Activated B cell treated with CpG ODN at 0.5 μM for 24 hours (primary cell): ENCODE measurements at regions not wholly inside any gene's neighbourhood (a gene's known extent, or its start where the extent isn't known, plus 50 kb on each side); places are given as distances from the start of the nearest gene placed in this dataset.

Source experiments
- ATAC-seq: fragments of 200-7000 bp; cut with Tn5 transposase; one replicate; pipeline ENCODE4 v1.10.0; 2021; ENCODE audit warnings: low read depth, mild to moderate bottlenecking, moderate library complexity
- CTCF ChIA-PET: fragments of 350-600 bp; sonication (Branson Sonifier 250); formaldehyde crosslinking; loops from one replicate; lab custom pipeline; 2021; ENCODE audit warnings: antibody characterized with exemption; lab: Charles Lee
- POLR2A ChIA-PET: fragments of 350-600 bp; sonication (Branson Sonifier 250); formaldehyde crosslinking; loops from one replicate; lab custom pipeline; 2021; ENCODE audit warnings: antibody characterized with exemption; lab: Charles Lee
- DNase-seq: peaks from one replicate; pipeline ENCODE4 v3.0.0; 2022
- H3K27ac Mint-ChIP-seq: one replicate; pipeline ENCODE4 v1.8.0; 2020; ENCODE audit warnings: mixed read lengths
- H3K27me3 Mint-ChIP-seq: one replicate; pipeline ENCODE4 v1.8.0; 2021; ENCODE audit warnings: mixed read lengths
- H3K36me3 Mint-ChIP-seq: one replicate; pipeline ENCODE4 v1.8.0; 2021; ENCODE audit warnings: low read depth, mixed read lengths
- H3K4me1 Mint-ChIP-seq: one replicate; pipeline ENCODE4 v1.8.0; 2021; ENCODE audit warnings: mixed read lengths
- H3K4me3 Mint-ChIP-seq: one replicate; pipeline ENCODE4 v1.8.0; 2020; ENCODE audit warnings: mild to moderate bottlenecking, mixed read lengths
- H3K9me3 Mint-ChIP-seq: one replicate; pipeline ENCODE4 v1.8.0; 2020; ENCODE audit warnings: mixed read lengths
- CTCF ChIP-seq: fragments of 200-600 bp; IDR thresholded peaks from one replicate; pipeline ENCODE4 v1.8.0; 2022; ENCODE audit warnings: antibody characterized with exemption, mild to moderate bottlenecking
- intact Hi-C: fragments of 100-400 bp; cut with micrococcal nuclease; formaldehyde crosslinking; loops from one replicate; pipeline ENCODE4 v1.15.1; 2024

DNA sequence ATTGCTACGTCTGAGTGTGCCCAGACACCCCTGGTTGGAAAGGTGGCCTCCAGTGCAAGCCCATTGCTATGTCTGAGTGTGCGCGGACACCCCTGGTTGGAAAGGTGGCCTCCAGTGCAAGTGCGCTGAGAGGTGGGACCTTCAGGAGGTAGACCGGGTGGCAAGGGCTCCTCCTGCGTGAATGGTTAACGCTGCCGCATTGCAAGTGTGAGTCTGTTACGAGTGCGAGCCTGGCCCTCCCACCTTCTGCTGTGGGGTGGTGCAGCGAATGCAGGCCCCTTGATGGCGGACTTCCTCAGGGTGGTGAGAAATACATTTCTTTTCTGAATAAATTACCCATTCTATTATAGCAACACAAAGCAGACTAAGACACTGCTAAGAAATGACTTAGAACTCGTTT, 208.8 kb downstream of the DLL1 start:
- H3K27ac Mint-ChIP-seq, result no peak overlapping the region
- POLR2A ChIA-PET, result no interaction called here

GRCh38 chr6:170081556-170081955, 209.3 kb downstream of the DLL1 start:
- Mint-ChIP-seq H3K4me1 (no peaks in the 10 kb centered on the region), H3K36me3 (no peaks in the 10 kb centered on the region), H3K27me3 (no peaks in the 10 kb centered on the region), H3K4me3 (no peak overlapping the region), H3K27ac (no peak overlapping the region), H3K9me3 (no peaks in the 10 kb centered on the region)
- CTCF ChIA-PET, result no interaction called here
- POLR2A ChIA-PET, result no interaction called here
- ATAC-seq, result no peak
- intact Hi-C loops, result loop anchor here (10.0 kb wide), 1 partner anchor 503 kb away; the partner anchor contains the start of gene PDCD2
- no peak for DNase-seq
- no peak for TF ChIP-seq CTCF

More for the DNA sequence above, 208.8 kb downstream of the DLL1 start:
- CTCF ChIA-PET, result no interaction called here
- H3K4me1 Mint-ChIP-seq, result no peaks in the 10 kb centered on the region
- no peak for TF ChIP-seq CTCF
- H3K27me3 Mint-ChIP-seq, result no peaks in the 10 kb centered on the region
- H3K4me3 Mint-ChIP-seq, result no peak overlapping the region
- H3K36me3 Mint-ChIP-seq, result no peaks in the 10 kb centered on the region
- intact Hi-C loops, result loop anchor here (10.0 kb wide), 1 partner anchor 503 kb away; the partner anchor contains the start of gene PDCD2
- ATAC-seq (no peak), DNase-seq (peak; percentile 10)
- no peaks in the 10 kb centered on the region for H3K9me3 Mint-ChIP-seq

DNA sequence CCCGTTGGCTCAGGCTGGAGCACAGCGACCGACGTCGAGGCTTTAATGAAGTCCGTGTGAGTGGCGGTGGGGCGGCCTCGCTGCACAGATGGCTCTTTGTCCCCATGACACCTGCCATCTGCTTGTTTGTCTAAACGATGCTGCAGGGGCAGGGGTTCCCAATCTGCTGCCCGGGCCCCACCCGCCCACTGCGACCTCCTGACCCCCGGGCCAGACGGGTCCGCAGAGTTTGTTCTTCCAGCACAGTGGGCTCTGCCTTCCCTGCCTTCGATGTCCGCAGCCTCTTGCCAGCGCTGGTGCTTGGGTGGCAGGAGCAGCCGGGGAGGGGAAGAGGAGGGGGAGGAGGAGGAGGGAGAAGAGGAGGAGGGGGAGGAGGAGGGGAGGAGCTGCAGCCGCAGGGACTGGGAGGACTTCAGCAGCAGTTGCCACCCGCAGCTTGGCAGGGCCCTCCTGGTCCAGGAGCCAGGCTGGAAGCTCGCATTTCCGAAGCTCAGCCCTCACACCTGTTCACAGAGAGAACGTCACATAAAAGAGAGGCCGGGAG, 210.0 kb downstream of the DLL1 start:
- no peak overlapping the region for H3K4me3 Mint-ChIP-seq
- DNase-seq (no peak), ATAC-seq (no peak)
- H3K4me1 Mint-ChIP-seq, result no peaks in the 10 kb centered on the region
- ChIA-PET CTCF (no interaction called here), POLR2A (no interaction called here)
- no peaks in the 10 kb centered on the region for H3K27me3 Mint-ChIP-seq
- H3K9me3 Mint-ChIP-seq, result no peaks in the 10 kb centered on the region
- H3K27ac Mint-ChIP-seq, result no peak overlapping the region
- no peaks in the 10 kb centered on the region for H3K36me3 Mint-ChIP-seq
- no peak for TF ChIP-seq CTCF
- intact Hi-C loops, result loop anchor here (10.0 kb wide), 1 partner anchor 504 kb away; the partner anchor contains the start of gene PDCD2

DNA sequence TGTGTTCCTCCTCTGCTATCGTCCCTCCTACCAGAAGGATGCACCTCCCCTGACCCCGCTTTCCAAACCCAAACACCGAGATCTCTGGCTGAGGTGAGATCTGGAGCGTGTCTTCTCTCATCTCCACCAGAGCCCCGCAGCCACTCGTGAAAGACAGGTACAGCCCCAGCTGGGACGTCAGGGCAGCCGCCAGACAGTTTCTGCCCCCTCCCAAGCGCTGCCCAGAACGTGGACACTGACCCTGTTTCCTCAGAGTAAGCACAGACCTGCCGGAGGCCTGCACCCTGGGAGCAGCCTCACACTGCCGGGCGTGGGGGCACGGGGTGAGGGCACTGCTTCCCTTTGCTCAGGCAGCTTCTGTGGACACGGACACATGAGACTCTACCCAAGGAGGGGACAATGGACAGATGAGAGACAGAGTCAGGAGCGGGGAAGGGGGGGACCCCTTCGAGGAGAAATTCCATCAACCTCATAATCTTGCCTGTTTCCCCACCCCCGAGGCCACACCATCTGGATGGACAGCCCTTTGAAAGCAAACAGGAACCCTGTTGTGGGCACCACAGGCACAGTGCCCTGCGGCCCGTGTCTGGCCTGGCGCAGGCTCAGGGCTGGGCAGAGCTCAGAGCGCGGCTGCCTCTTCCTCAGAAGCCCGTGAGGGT, 210.6 kb downstream of the DLL1 start:
- intact Hi-C loops, result loop anchor here (10.0 kb wide), 1 partner anchor 505 kb away; the partner anchor contains the start of gene PDCD2

More for the DNA sequence above, 210.6 kb downstream of the DLL1 start:
- H3K27me3 Mint-ChIP-seq, result no peaks in the 10 kb centered on the region
- POLR2A ChIA-PET, result no interaction called here
- CTCF ChIA-PET, result no interaction called here
- H3K36me3 Mint-ChIP-seq, result no peaks in the 10 kb centered on the region
- peak; percentile 10 for DNase-seq
- H3K9me3 Mint-ChIP-seq, result no peaks in the 10 kb centered on the region
- H3K4me1 Mint-ChIP-seq, result no peaks in the 10 kb centered on the region
- no peak overlapping the region for H3K4me3 Mint-ChIP-seq
- ATAC-seq, result no peak
- H3K27ac Mint-ChIP-seq, result no peak overlapping the region
- no peak for TF ChIP-seq CTCF
